ENCODE measurements at regions not wholly inside any gene's neighbourhood (a gene's known extent, or its start where the extent isn't known, plus 50 kb on each side); places are given as distances from the start of the nearest gene placed in this dataset.

DNA sequence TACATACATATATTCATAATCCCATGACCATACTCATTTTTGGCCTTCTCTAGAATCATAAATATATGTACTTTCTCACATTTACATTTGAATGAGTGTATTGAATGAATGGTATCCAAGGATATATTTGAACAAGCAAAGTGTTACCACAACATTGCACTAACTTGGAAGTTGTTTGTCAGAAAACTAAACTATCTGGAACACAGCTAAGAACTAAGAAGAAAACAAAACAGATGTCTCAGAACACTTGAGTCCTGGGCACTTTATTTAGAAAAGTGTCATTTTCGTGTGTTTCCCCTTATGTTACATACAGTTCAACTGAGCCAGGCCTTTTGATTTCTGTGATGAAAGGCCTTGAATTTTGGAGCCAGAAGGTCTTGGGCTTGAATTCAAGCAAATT, 466.7 kb upstream of the FAT1 start (continued):
- no peak for TF ChIP-seq CBX5 (IDR thresholded peaks at IDR 0.05; ENCODE audit: low read depth, low read length)
- TF ChIP-seq SP4 (IDR thresholded peaks at IDR 0.05; ENCODE audit: low read length) = no peak
- no peak for TF ChIP-seq EGR1 (IDR thresholded peaks at IDR 0.05; ENCODE audit: borderline replicate concordance, low read depth, low read length)
- no peak for TF ChIP-seq JUN (IDR thresholded peaks at IDR 0.05; ENCODE audit: low read depth, low read length)
- TF ChIP-seq FOSL1 (IDR thresholded peaks at IDR 0.05; ENCODE audit: insufficient read depth, low read depth, low read length) = no peak
- no peak for TF ChIP-seq CHD1 (IDR thresholded peaks at IDR 0.05; ENCODE audit: low read depth, low read length)

All from H1 (cell line).